Cerebellar cortex (tissue), 1 donor: ENCODE measurements at regions not wholly inside any gene's neighbourhood (a gene's known extent, or its start where the extent isn't known, plus 50 kb on each side); places are given as distances from the start of the nearest gene placed in this dataset.
"Not testable (repeated sequence)": the region's sequence is repeated elsewhere in the genome, so short reads cannot be mapped to it uniquely, and the experiment has no call there.

Experiments used
- DNase-seq: peaks from one replicate; pipeline ENCODE4 v3.0.0-alpha.2; 2015; ENCODE audit warnings: low spot score

DNA sequence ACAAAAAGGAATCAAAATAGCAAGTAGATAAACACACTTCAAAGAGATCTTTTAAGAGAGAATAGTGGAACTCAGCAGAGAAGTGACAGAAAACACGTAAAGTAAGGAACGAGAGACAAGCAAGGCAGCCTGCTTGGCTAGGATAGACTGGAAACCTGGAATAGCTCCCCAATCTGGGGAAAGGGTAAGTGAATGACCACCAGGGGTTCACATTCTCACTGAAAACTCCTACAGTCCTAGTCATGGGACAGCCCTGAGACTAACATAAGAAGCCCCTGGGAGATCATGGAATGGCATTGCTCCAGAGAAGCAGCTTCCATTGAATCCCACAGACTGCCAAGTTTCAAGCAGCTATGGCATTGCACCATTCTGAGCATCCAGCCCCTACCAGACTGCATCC is 363.6 kb upstream of the ARPP21 start:
- DNase-seq, result no peak

DNA sequence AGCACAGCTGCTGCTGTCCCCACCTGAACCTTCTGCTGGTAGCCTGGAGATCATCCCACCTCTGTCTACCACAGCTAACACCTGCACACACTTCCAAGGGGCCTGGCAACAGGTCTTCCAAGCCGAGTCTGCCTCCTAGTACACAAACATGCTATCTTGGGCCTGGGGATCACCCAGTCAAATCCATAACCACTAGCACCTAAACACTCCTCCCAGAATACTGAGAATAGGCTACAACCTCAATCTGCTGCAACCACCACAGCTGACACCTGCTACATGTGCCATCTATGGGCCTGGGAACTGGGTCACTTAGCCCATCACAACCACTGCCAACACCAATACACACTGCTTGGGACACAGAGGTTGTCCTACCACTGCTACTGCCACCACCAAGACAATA is 362.8 kb upstream of the ARPP21 start:
- DNase-seq, result no peak

DNA sequence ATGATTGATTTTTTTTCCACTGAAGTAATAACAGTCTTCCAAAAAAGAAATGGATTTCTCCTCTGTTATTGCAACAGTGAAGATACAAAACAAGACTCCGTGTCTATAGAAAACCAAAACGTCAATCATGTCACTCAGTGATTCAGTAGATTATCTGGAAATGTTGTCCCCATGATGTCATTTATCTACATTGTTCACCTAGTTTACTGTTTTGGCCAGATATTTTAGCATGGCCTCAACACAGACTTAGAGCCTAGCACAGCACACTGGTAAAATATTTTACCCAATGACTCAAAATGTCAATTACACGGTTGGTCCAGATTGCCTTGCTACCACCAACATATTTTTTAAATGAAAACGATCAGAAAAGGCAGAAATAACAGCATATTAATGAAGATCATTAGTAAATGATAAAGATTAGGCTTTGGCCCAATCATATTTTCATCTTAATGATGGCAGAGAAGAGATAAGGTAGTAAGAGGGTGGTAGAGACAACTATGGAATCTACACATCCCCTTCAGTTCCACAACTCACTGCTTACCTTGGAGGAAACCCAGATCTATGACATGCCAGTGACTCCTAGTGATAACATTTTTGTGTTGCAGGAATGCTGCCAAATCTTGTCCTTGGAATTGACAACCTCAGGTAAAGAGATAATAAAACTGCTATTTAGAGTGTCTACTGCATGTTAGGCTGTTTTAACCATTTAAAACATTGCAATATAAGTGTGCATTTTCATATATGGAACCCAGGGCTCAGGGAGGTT is 347.7 kb upstream of the ARPP21 start:
- peak; percentile 40 for DNase-seq

DNA sequence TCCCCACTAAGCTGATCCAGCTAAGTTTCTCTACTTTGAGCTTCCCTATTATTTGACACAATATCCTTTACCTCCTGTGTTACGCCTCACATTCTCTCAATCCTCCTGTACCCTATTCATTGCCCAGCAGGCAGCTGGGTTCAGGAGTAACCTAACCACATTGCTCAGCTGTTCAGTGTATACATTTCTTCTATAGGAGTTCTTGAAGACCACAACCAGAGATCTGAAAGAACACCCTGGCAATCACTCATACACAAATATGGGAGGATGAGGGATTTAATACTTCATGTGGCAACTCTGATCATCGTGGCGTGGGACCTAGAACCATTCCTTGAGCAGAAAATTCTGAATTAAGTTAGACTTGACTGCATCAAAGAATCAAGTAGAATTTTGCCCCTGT is 346.8 kb upstream of the ARPP21 start:
- DNase-seq, result no peak

DNA sequence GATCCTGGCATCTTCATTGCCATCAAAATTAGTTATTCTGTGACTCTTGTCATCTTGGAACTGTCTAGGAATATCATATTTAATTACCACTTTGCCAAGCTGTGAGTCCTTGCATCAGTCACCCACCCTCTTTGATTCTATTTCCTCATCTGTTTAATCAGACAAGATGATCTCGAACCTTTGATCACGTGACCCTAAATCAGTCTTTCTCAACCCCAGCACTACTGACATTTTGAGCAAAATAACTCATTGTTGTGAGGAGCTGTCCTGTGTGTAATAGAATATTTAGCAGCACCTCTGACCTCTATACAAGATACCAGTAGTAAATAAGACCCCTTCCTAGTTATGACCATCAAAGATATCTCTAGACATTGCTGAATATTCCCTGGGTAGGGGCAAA is 343.4 kb upstream of the ARPP21 start:
- no peak for DNase-seq

DNA sequence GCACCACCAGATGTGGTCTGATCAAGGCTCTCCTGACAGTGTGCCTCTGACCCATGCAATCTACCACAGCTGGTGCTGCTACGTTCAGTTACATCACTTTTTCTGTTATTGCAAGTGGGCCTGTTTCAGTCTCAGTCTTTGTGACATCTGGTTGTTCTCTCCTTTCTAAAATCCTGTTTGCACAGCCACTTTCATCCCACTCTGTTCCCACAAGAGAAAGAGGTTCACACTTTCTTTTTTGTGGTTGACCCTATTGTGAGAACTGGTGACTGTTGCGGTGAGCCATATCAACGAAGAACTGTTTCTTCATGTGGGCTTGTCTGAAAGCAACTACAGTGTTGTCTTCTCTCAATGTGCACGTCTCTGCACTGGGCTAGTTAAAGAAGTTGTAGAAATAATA is 342.8 kb upstream of the ARPP21 start:
- DNase-seq, result no peak

DNA sequence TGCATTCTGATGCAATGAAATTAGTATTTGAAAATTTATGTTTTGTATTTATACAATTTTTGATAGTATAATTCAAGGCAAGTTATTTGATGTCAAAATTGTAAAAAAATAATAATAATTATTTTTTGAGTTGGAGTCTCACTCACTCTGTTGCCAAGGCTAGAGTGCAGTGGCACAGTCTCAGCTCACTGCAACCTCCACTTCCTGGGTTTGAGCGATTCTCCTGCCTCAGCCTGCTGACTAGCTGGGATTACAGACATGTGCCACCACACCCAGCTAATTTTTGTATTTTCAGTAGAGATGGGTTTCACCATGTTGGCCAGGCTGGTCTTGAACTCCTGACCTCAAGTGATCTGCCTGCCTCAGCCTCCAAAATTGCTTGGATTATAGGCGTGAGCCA is 342.4 kb upstream of the ARPP21 start:
- DNase-seq, result not testable (repeated sequence)

DNA sequence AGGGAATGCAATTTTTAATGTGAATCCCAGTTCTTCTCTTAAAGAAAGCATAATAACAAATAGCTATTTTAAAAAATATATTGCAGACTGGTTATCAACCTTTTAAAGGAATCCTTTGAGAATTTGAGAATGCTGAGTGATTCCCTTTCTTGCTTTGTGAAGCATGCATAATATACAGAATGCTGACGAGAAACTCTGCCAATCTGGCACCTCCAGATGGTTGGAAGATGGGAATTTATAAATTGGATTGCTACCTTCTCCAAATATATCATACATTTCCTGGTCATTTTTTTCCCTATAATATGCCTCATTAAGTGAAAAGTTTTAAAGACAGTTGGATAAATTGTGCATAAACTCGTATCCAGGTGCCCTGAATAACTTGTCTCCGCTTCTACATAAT is 333.9 kb upstream of the ARPP21 start:
- DNase-seq, result peak; percentile 89

DNA sequence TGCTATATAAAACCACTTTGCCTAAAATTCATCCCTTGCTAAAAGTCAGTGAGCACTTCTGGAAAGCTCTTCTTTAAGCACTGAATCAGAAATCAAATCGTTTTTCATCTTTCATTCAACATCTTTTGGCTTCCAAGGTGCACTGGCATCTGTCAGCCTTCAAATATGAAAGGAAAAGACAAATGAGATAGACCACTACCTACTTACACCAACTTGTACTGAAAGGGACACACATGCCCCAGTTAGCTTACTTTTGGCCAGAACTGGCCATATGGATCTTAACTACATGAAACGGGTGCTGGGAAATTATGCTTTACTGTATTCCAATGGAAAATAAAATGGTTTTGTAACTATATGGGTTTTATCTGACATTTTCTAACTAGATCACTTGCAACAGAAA is 332.0 kb upstream of the ARPP21 start:
- peak; percentile 61 for DNase-seq

DNA sequence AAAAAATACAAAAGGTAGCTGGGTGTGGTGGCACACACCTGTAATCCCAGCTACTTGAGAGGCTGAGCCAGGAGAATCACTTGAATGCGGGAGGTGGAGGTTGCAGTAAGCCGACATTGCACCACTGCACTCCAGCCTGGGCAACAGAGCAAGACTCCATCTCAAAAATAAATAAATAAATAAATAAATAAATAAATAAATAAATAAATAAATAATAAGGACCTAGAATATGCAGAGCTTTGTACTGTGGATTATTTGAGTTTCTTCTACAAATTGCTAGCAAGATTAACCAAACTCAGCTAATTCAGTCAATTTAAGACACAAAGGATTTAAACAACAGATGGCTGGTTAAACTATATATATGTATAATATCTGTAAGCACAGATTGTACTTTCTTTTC is 322.5 kb upstream of the ARPP21 start:
- not testable (repeated sequence) for DNase-seq

DNA sequence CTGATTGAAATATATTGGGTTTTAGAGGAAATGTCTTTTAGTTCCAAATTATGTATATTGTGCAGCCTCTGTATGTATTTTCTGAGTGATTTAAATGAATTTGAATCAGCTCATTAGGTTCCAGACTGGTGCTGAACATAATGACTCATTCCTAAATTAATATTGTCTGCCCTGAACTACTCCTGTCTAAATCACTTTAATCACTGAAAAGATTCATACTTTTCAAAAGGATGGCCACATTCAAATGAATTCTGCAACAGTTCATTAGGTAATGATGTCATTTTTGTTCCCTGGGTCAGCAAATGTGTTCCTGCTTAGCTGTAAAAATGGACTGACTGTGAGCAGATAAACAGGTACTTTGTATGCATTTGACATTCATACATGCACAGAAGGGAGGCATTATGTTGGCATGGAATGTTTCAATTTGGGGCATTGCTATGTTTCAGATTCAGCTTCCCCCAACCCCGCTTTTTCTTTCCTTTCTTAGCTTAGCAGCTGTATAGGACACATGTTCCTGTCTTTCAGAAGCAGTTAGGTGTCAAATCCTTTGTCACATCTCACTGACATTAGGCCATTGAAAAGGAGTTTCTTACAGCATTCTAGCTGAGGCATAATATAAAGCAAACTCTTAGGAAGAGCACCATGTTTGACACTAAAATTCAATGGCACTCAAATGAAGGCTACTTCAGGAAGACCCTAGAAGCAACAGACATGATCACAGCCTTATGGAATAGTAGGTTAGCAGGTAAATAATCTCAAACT is 318.5 kb upstream of the ARPP21 start:
- no peak for DNase-seq

DNA sequence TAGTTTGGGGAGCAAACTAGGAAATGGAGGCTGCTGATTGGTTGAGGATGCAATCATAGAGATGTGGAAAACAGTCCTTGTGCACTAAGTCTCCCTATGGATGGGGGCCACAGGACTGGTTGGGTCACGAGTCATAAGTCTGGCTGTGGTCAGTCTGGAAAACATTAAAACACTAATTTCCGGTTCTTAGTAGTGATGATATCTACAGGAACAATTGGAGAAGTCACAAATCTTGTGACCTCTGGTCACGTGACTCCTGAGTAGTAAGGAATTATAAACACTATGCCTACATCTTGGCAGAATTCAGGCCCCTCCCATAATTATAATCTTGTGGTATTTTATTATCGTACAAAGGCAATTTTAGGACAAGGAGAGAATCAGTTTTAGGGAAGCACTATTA is 317.3 kb upstream of the ARPP21 start:
- DNase-seq, result no peak

DNA sequence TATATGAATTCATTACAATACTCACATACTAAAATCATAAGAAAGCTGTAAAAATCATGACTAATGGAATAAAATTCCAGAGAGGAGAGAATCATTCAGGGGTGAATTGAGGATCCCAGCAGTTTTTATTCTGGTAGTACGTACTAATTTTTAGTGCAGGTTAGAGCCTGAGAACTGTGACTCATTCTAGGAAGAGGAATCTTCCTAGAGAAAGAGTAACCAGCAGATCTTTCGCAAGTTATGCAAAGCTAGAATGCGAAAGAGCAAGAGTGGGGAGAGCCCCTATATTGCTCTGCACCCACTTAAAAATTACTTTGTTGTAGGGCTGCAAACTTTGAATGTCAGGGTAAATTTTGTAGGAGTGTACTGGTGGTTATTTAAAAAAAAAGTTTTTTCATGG is 303.6 kb upstream of the ARPP21 start:
- DNase-seq, result no peak

DNA sequence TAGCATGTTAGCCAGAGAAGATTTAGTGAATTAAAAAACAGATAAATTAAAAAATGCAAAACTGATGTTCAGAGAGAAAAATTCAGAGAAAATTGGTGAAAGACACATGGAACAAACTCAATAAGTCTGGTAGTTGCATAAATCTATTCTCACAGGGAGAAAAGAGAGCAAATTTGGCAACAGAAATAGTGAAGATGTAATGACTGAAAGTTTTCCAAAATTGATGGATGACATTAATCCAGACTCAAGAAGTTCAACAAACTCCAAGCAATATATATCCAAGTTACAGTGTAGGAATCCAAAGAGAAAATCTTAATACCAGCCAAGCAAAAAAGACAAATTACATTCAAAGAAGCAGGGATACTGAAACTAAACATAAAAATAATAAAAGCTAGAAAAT is 302.7 kb upstream of the ARPP21 start:
- no peak for DNase-seq

DNA sequence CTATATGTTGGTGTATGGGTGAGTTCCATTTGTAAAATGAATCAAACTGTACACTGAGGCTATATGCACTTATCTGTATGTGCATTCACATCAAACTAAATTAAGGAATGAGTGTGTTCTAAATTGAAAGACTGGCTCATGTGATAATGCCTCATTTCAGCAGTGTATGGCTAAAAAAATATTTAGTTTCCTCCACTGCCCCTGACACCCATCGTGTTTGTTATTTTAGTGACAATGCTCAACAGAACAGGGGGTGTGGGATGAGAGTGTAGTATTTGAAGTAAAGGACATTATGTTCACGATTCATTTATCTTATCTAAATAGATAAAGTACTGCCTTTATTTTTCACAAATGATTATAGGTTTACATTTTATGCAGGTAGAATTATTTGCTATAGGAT is 301.1 kb upstream of the ARPP21 start:
- DNase-seq, result no peak

DNA sequence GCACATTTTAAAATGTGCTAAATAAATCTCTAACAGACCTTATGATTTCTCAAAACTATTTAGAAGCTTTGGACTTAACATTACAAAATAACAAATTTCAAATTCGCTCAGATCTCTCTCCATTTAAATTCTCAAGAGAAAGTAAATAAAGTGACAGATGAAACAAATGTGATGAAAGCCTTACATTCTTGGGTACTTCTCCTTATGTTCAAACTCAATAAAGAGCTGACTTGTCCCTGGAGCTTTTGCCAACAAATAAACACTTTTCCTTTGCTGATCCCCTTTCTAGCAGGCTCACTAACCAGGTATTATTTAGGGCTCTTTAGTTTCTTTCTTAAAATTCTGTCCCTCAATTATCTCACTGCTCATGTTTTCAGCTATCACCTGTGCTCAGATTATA is 259.1 kb upstream of the ARPP21 start:
- DNase-seq, result no peak

DNA sequence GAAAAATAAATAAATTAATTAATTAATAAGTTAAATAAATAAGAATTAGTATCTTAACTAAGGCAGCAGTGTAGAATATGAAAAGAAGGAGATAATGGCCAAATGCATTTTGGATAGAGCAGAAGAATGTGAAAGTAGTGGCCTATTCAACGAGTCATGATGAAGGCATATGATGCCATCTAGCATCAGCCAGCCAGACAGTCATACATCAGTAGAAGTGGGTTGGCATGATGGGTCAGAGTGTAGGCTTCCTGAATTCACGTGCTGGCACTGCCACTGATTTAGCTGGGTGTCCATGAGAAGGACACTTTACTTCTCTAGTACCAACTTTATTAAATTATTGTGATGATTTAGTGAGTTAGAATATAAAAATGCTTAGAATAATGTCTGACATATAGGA is 256.1 kb upstream of the ARPP21 start:
- DNase-seq, result peak; percentile 5

DNA sequence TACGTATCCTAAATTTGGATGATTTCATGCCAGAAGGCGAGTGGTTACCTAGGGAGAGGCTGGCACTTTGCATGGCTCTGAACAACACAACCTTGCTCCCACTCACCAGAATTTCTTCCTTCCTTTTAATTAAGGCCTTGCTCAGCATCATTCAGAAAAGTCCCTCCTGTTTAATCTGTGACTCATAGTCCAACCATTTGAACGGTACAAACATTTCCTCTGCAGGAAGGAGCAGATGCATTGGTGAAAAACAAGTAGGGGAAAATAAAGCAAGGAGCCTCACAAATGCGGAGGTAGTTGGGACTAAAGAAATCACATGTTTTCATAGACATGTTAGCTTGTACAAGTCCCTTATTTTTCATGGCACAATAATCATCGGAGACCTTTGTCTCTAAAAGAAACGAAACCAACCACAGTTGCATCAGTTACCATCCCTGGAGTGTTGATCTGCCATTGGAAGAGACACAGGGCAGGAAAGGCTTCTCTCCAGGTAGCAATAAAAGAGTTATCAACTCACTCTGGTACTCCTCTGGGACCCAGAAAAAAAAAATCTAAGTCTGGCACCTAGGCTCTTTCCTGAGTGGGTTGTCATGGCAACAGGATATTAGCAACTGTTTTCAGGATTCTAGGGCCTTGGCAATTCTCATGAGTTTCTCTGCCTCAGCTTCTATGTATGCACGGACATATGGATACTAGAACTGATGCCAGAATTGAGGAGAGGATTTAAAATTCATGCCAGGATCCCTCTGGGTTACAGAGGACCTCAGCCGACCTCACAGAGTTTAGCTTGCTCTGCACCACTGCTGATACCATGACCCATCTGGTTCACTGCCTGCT is 255.4 kb upstream of the ARPP21 start:
- DNase-seq, result peak; percentile 88

DNA sequence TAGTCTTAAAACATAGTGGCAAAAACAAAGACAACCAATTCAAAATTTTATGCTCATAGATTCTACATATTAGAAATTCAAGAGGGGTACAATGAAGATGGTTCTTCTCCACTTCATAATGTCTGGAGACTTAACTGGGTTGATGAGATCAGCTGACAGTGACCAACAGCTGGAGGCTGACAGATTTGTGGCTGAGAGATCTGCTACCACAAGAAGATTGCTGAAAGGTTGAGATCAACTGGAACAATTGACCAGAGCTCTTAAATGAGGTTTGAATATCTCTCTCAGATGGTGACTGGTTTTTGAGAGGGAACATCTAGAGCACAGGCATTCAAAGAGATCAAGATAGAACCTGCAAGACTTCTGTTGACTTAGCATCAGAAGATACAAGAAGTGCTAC is 254.1 kb upstream of the ARPP21 start:
- DNase-seq, result no peak

DNA sequence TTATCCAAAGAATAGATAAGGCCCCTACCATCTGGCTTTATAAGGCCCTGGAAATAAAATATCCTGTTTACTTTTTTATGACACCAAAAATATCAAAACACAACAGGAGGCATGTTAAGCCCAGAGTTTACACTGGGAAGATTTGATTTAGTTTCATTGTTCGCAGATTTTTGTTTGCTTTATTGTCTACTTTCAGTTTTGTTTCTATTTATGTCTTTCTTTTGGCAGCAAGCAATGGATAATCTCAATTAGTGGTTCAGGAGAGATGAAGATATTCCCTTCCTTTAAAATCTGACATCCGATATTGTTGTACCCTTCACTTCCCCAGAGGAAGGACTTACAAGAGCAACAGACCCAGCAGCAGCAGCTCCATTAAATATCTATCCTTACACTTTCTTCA is 249.4 kb upstream of the ARPP21 start:
- DNase-seq, result no peak

DNA sequence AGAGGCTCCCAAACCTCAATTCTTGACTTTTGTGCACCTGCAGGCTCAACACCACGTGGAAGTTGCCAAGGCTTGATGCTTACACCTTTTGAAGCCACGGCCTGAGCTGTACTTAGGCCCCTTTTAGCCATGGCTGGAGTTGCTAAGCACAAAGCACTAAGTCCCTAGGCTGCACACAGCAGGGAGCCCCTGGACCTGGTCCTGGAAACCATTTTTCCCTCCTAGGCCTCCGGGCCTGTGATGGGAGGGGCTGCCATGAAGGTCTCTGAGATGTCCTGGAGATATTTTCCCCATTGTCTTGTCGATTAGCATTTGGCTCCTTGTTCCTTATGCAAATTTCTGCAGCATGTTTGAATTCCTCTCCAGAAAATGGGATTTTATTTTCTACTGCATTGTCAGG is 247.1 kb upstream of the ARPP21 start:
- no peak for DNase-seq

DNA sequence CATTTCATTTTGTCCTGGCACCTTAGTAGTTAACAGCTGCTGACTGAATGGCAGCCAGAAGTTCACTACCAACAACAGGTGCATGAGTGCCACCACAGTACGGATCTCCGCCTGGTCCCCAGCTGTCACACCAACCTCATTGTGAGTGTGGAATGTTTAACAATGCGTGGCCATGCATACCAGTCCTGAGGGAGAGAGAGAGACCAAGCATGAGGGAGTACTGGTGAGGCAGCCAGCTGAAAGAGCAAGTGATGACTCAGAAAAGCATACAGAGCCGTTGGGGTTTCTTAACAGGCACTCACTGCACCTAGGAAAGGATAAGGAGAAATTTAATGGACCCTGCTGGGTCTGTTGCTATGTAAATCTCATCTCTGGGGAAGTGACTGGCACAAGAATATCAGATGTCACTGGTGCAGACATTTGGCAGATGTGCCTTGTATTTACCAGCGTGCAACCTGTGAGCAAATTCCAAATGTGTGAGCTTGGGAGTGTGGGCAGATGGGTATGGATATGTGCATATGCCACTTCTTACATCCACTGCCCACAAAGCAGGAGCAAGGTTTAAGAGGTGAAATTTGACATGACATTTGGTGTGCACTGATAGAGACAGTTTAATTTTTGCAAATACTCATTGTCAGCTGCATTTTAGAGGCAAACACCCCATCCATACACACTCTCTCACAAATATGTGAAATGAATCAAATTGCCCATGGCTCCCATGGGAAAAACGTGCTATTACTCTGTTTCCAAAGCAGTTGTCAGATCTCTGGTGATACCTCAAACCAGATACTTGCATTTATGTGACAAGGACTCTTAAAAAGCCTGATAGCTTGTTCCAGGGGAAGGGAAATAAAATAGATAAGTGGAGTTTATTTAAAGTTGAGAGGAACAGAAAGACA is 245.2 kb upstream of the ARPP21 start:
- DNase-seq, result no peak
